ENCODE measurements at regions not wholly inside any gene's neighbourhood (a gene's known extent, or its start where the extent isn't known, plus 50 kb on each side); places are given as distances from the start of the nearest gene placed in this dataset.

GRCh38 chrX:134747006-134747405, 50.0 kb downstream of the PABIR2 start:
- TF ChIP-seq CTCF (conservative IDR thresholded peaks at IDR 0.05 in 1 of 2, IDR thresholded peaks at IDR 0.05 in 1 of 2; ENCODE audit: extremely low read depth in 1 of 2, insufficient read depth in 1 of 2, low read depth in 1 of 2, low read length in 2 of 2) (no peak), EZH2 (IDR thresholded peaks at IDR 0.05; ENCODE audit: borderline replicate concordance, low read length) (no peak)

Data from mammary epithelial cell (primary cell).